Panc1 (cell line): ENCODE measurements at regions not wholly inside any gene's neighbourhood (a gene's known extent, or its start where the extent isn't known, plus 50 kb on each side); places are given as distances from the start of the nearest gene placed in this dataset.
"Not testable (repeated sequence)": the region's sequence is repeated elsewhere in the genome, so short reads cannot be mapped to it uniquely, and the experiment has no call there.

Experiments
- ATAC-seq: fragments of 200-7000 bp; cut with Tn5 transposase; 2 replicates; pipeline ENCODE4 v1.9.1; 2020; ENCODE audit warnings: mild to moderate bottlenecking, moderate library complexity
- BruUV-seq: library from RNA; stranded (reverse); fragments of 400-500 nt; replicated peaks from 2 replicates; lab custom pipeline; 2021; lab: Mats Ljungman, UMichigan
- CTCF ChIA-PET: fragments of 300-600 bp; sonication (Branson Sonifier 250); formaldehyde crosslinking; loops from one replicate; lab custom pipeline; 2022; ENCODE audit warnings: antibody characterized with exemption; lab: Charles Lee
- POLR2A ChIA-PET: fragments of 300-600 bp; sonication (Branson Sonifier 250); formaldehyde crosslinking; loops from one replicate; lab custom pipeline; 2022; ENCODE audit warnings: antibody characterized with exemption; lab: Charles Lee
- DNase-seq: peaks from one replicate; pipeline ENCODE4 v3.0.0-alpha.2; 2010; ENCODE audit warnings: low read depth, low spot score
- H3K27ac ChIP-seq: 2 replicates; pipeline ENCODE4 v1.5.1; 2011; ENCODE audit warnings: mild to moderate bottlenecking, low read length, inconsistent platforms
- H3K27me3 ChIP-seq: fragments of 200-500 bp; sonication (Bioruptor generic); 2 replicates; pipeline ENCODE4 v1.6.0; 2014; ENCODE audit warnings: low read length, inconsistent platforms; ENCODE audit not compliant: control insufficient read depth, insufficient read depth
- H3K36me3 ChIP-seq: fragments of 200-500 bp; sonication (Bioruptor generic); 2 replicates; pipeline ENCODE4 v1.5.1; 2014; ENCODE audit warnings: inconsistent platforms, mild to moderate bottlenecking, low read length, moderate library complexity; ENCODE audit not compliant: control insufficient read depth, insufficient read depth
- H3K4me1 ChIP-seq: 2 replicates; pipeline ENCODE4 v1.5.1; 2011; ENCODE audit warnings: inconsistent platforms, mild to moderate bottlenecking, low read length, moderate library complexity; ENCODE audit not compliant: control insufficient read depth, insufficient read depth
- H3K4me3 ChIP-seq, 2 experiments: 2 replicates each; pipeline ENCODE4 v1.5.1; 2011 to 2012; ENCODE audit warnings: low read depth in 2 of 2, low read length in 2 of 2, mild to moderate bottlenecking in 2 of 2, inconsistent platforms in 1 of 2, moderate library complexity in 1 of 2
- H3K9me3 ChIP-seq: fragments of 200-500 bp; sonication (Bioruptor generic); 2 replicates; pipeline ENCODE4 v1.5.1; 2014; ENCODE audit warnings: low read depth, mild to moderate bottlenecking, inconsistent platforms, low read length, moderate library complexity; ENCODE audit not compliant: control insufficient read depth, insufficient read depth
- in situ Hi-C: cut with HindIII; loops from 2 replicates; pipeline ENCODE4 v1.10.0; 2016; ENCODE audit warnings: low sequenced_read_pairs, low pct_unique_long_range_greater_than_20kb
- intact Hi-C: fragments of 100-400 bp; cut with micrococcal nuclease; formaldehyde crosslinking; loops from one replicate; pipeline ENCODE4 v1.10.0; 2022; ENCODE audit not compliant: unreplicated experiment

DNA sequence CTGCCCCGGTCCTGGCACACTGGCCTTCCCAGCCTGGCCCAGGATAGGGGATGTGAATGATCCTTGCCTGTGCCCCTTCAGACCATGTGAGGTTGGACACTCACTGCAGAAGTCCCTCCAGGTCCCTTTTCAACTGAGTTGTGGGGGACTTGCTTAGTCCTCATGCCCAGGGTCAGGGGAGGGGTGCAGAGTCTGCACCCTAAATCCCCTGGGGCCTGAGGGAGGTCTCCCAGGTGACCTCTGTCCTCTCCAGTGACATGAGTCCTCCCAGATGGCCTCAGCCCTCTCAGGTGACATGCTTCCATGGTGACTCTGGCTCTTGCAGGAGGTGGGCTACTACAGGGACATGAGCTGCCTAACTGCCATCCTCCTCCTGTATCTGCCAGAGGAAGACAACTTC lies 775.1 kb downstream of the SPATA31A1 start:
- not testable (repeated sequence) for ATAC-seq, H3K36me3 ChIP-seq, H3K27ac ChIP-seq

DNA sequence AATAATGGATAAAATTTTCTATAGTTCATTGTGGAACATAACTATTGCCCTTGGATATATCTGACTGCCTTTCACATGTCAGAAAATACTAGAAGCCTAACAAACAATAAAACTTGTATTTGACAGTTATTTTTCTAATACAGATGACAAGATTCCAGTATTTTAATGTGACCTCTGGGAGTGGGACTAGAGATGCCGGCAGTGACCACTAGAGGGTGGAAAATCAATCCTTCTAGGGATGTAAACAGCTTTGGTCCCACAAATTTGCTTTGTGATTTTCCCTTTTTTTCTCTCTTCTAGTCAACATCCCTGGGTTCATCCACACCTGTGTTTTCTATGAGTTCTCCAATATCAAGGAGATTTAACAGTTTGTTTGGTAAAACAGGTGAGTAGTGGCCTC lies 813.7 kb downstream of the SPATA31A1 start:
- ATAC-seq, H3K4me1 ChIP-seq, H3K27ac ChIP-seq, DNase-seq, BruUV-seq, POLR2A ChIA-PET, H3K4me3 ChIP-seq, CTCF ChIA-PET, in situ Hi-C loops, H3K27me3 ChIP-seq, H3K36me3 ChIP-seq, H3K9me3 ChIP-seq, intact Hi-C loops: not testable (repeated sequence)

More for the DNA sequence above, 775.1 kb downstream of the SPATA31A1 start:
- H3K27me3 ChIP-seq, POLR2A ChIA-PET, CTCF ChIA-PET, DNase-seq, H3K9me3 ChIP-seq, BruUV-seq, intact Hi-C loops, H3K4me3 ChIP-seq, in situ Hi-C loops, H3K4me1 ChIP-seq: not testable (repeated sequence)

DNA sequence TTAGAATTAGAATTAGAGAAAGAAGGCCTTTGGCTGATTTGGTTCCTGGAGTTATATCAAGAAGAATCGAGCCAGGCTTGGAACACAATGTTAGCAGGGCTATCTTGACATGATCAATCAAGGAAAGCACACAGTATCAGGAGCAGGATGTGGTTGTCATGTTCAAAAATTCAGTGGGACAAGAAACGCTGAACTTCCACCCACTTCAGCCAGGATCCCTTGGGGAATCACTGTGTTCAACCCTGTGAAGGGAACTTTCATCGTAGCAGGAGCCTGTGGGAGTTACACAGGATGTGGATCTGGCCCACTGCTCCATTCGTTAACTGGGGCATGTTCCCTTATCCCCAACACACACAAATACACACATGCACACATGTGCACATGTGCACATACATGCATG lies 817.8 kb downstream of the SPATA31A1 start:
- CTCF ChIA-PET, H3K36me3 ChIP-seq, BruUV-seq, H3K4me3 ChIP-seq, ATAC-seq, intact Hi-C loops, DNase-seq, H3K27ac ChIP-seq, H3K4me1 ChIP-seq, POLR2A ChIA-PET, H3K9me3 ChIP-seq, in situ Hi-C loops, H3K27me3 ChIP-seq: not testable (repeated sequence)

DNA sequence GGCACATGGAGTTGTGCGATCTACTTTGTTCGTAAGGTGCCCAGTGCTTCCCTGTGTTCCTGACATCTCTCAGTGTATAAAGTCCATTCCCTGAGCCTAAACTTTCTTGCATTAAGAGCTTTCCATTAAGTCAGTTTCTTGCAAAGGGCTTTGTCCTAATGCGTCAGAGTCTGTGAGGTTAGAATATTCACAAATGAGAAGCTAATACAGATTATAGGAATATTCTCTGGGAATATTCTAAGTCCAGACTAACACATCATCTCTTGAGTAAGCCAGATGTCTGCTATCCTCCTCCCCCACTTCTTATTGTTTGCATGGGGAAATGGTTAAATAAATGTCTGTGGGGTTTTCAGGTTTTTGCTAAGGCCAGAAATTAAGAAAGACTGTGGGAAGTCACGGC lies 818.6 kb downstream of the SPATA31A1 start:
- in situ Hi-C loops, H3K4me1 ChIP-seq, intact Hi-C loops, H3K27ac ChIP-seq, H3K4me3 ChIP-seq, ATAC-seq, BruUV-seq, CTCF ChIA-PET, H3K36me3 ChIP-seq, H3K9me3 ChIP-seq, POLR2A ChIA-PET, H3K27me3 ChIP-seq, DNase-seq: not testable (repeated sequence)

DNA sequence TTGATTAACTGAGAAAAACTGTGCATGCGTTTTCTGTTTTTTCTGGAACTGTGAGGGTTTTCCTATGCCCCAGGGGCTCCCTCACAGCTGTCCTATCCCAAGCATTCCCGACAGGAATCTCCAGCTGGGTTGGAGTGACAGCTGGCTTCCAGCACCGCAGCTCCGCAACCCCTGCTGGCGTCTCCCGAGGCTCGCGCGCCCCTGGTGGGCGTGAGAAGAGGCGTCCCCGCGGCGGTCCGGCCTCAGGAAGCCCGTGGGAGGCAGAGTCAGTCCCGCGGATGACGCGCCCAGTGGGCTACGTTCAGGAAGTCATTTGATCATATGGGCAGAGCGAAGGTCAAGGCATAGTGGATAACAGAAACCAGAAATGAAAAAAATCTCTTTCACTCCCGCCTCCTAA lies 821.9 kb downstream of the SPATA31A1 start:
- ATAC-seq, intact Hi-C loops, BruUV-seq: not testable (repeated sequence)

DNA sequence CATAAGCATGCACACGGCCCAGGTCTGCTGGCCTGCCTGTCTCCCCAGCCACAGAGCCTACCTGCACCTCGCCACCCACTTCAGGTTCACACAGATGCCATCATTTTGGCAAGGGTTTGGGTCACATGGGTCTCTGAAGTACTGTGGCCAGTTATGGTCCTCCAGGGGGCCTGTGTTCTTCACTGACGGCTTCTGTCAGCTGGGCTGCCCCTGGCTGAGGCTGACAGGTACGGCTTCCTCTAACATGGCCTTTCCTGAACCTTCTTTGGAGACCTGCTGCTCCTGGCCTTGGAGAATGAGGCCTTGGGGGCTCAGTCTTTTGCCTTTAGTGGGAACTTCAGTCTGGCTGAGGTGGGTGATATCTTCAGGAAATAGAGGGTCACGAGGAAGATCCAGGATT lies 835.9 kb downstream of the SPATA31A1 start:
- H3K4me1 ChIP-seq, ATAC-seq, CTCF ChIA-PET, BruUV-seq, H3K9me3 ChIP-seq, H3K4me3 ChIP-seq, in situ Hi-C loops, intact Hi-C loops, H3K36me3 ChIP-seq, POLR2A ChIA-PET, DNase-seq, H3K27me3 ChIP-seq, H3K27ac ChIP-seq: not testable (repeated sequence)

More for the DNA sequence above, 821.9 kb downstream of the SPATA31A1 start:
- in situ Hi-C loops, H3K27ac ChIP-seq, CTCF ChIA-PET, DNase-seq, H3K9me3 ChIP-seq, H3K27me3 ChIP-seq, H3K4me3 ChIP-seq, H3K4me1 ChIP-seq, POLR2A ChIA-PET, H3K36me3 ChIP-seq: not testable (repeated sequence)

DNA sequence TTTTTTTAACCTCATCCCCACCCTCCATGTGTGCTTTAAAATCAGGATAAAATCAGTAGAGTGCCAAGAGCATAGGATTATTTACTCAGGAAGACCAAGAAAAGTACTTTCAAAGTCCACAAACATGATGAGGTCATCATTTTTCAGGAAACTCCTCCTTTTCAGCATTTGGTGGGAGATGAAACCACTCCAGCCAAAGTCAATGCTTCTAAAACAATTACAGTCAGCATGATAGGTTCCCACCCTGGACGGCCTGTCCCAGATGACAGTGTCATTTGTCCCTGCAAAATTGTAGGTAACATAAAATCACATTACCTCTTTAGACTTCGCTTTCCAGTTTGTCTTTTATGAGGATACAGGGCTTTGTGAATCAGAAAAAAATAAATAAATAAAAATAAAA lies 836.7 kb downstream of the SPATA31A1 start:
- POLR2A ChIA-PET, H3K9me3 ChIP-seq, H3K4me1 ChIP-seq, H3K27me3 ChIP-seq, in situ Hi-C loops, H3K36me3 ChIP-seq, H3K27ac ChIP-seq, CTCF ChIA-PET, H3K4me3 ChIP-seq, DNase-seq, BruUV-seq, ATAC-seq, intact Hi-C loops: not testable (repeated sequence)
